CD14-positive monocyte (primary cell): ENCODE measurements at regions not wholly inside any gene's neighbourhood (a gene's known extent, or its start where the extent isn't known, plus 50 kb on each side); places are given as distances from the start of the nearest gene placed in this dataset.

Source experiments
- DNase-seq, 3 donors: peaks; one replicate each; pipeline ENCODE4 v3.0.0-alpha.2; 2011 to 2022
- H2AFZ ChIP-seq: 2 replicates; pipeline ENCODE4 v1.6.0; 2012; ENCODE audit warnings: mild to moderate bottlenecking, low read depth, low read length, inconsistent platforms; ENCODE audit not compliant: insufficient read depth, poor library complexity, severe bottlenecking
- H3K27ac ChIP-seq, 2 donors: 1 replicate in 1 of 2; 2 replicates in 1 of 2; pipeline ENCODE4 v1.5.1; 2012 to 2013; ENCODE audit warnings: low read length in 2 of 2, control low read depth in 1 of 2, inconsistent platforms in 1 of 2, low read depth in 1 of 2, mild to moderate bottlenecking in 1 of 2
- H3K27me3 ChIP-seq, 2 donors: one replicate each; pipeline versions ENCODE4 v1.6.0 to v1.6.1; 2011 to 2013; ENCODE audit warnings: low read length in 2 of 2; ENCODE audit not compliant: control insufficient read depth in 2 of 2, insufficient read depth in 2 of 2
- H3K36me3 ChIP-seq, 2 donors: replicated peaks in 1 of 2; 1 replicate in 1 of 2; 2 replicates in 1 of 2; pipeline versions ENCODE4 v1.5.1 to v1.6.1; 2012 to 2013; ENCODE audit warnings: low read length in 2 of 2, control low read depth in 1 of 2, inconsistent platforms in 1 of 2, mild to moderate bottlenecking in 1 of 2; ENCODE audit not compliant: insufficient read depth in 2 of 2, control insufficient read depth in 1 of 2
- H3K4me1 ChIP-seq, 2 donors: 1 replicate in 1 of 2; 2 replicates in 1 of 2; pipeline versions ENCODE4 v1.5.1 to v1.6.1; 2012 to 2013; ENCODE audit warnings: low read length in 2 of 2, control low read depth in 1 of 2, inconsistent platforms in 1 of 2, mild to moderate bottlenecking in 1 of 2, moderate library complexity in 1 of 2; ENCODE audit not compliant: insufficient read depth in 2 of 2, control insufficient read depth in 1 of 2
- H3K4me2 ChIP-seq: replicated peaks from 2 replicates; pipeline ENCODE3; 2012; ENCODE audit warnings: low read length, moderate library complexity, mild to moderate bottlenecking; ENCODE audit not compliant: poor library complexity, severe bottlenecking; ENCODE audit errors: extremely low read depth
- H3K4me3 ChIP-seq, 3 experiments: fragments of 200-600 bp in 1 of 3; sonication (generic) in 1 of 3; replicated peaks in 1 of 3; 1 replicate in 2 of 3; 2 replicates in 1 of 3; pipeline ENCODE4 v1.5.1; 2011 to 2013; ENCODE audit warnings: low read length in 3 of 3, mild to moderate bottlenecking in 3 of 3, control low read depth in 2 of 3, low read depth in 2 of 3, inconsistent platforms in 1 of 3, moderate library complexity in 1 of 3
- H3K79me2 ChIP-seq: 2 replicates; pipeline ENCODE4 v1.6.0; 2012; ENCODE audit warnings: mild to moderate bottlenecking, control low read depth, inconsistent platforms, low read length, moderate library complexity; ENCODE audit not compliant: insufficient read depth
- H3K9ac ChIP-seq: 2 replicates; pipeline ENCODE4 v1.6.0; 2017; ENCODE audit warnings: low read length, mild to moderate bottlenecking; ENCODE audit not compliant: insufficient read depth, poor library complexity, severe bottlenecking
- H3K9me3 ChIP-seq, 2 donors: replicated peaks in 1 of 2; 1 replicate in 1 of 2; 2 replicates in 1 of 2; pipeline versions ENCODE4 v1.5.1 to v1.6.1; 2012 to 2013; ENCODE audit warnings: low read length in 2 of 2, control low read depth in 1 of 2; ENCODE audit not compliant: control insufficient read depth in 1 of 2, insufficient read depth in 1 of 2
- H4K20me1 ChIP-seq: 2 replicates; pipeline ENCODE4 v1.6.0; 2012; ENCODE audit warnings: mild to moderate bottlenecking, low read length, control low read depth, moderate library complexity; ENCODE audit not compliant: insufficient read depth
- H3K27ac Mint-ChIP-seq, 7 donors: one replicate each; pipeline ENCODE4 v1.8.0; 2020; ENCODE audit warnings: mild to moderate bottlenecking in 7 of 7, mixed read lengths in 7 of 7, moderate library complexity in 6 of 7, inconsistent platforms in 2 of 7
- H3K27me3 Mint-ChIP-seq, 3 donors: one replicate each; pipeline ENCODE4 v1.8.0; 2021 to 2022; ENCODE audit warnings: low read depth in 3 of 3, mild to moderate bottlenecking in 3 of 3, mixed read lengths in 3 of 3, moderate library complexity in 3 of 3, inconsistent platforms in 1 of 3
- H3K36me3 Mint-ChIP-seq, 2 donors: one replicate each; pipeline ENCODE4 v1.8.0; 2020; ENCODE audit warnings: mixed read lengths in 2 of 2, inconsistent platforms in 1 of 2, mild to moderate bottlenecking in 1 of 2
- H3K4me1 Mint-ChIP-seq: one replicate; pipeline ENCODE4 v1.8.0; 2020; ENCODE audit warnings: mild to moderate bottlenecking, mixed read lengths
- H3K4me3 Mint-ChIP-seq, 2 donors: one replicate each; pipeline ENCODE4 v1.8.0; 2020; ENCODE audit warnings: mild to moderate bottlenecking in 2 of 2, mixed read lengths in 2 of 2, moderate library complexity in 1 of 2
- H3K9me3 Mint-ChIP-seq, 7 donors: one replicate each; pipeline ENCODE4 v1.8.0; 2020 to 2022; ENCODE audit warnings: mixed read lengths in 7 of 7, mild to moderate bottlenecking in 6 of 7, moderate library complexity in 6 of 7, inconsistent platforms in 2 of 7
- CTCF ChIP-seq: fragments of 200-600 bp; IDR thresholded peaks from one replicate; pipeline ENCODE4 v1.8.0; 2022; ENCODE audit warnings: antibody characterized with exemption, mild to moderate bottlenecking
- WGBS: methylation state at CpG from one replicate; pipeline ENCODE4 v1.1.5; 2013; ENCODE audit warnings: missing lambda C conversion rate; ENCODE audit not compliant: insufficient coverage; 5-methylcytosine and 5-hydroxymethylcytosine counted together
- intact Hi-C, 2 donors: fragments of 100-400 bp; cut with micrococcal nuclease; formaldehyde crosslinking; loops; one replicate each; pipeline versions ENCODE4 v1.15.0 to v1.15.1; 2023

DNA sequence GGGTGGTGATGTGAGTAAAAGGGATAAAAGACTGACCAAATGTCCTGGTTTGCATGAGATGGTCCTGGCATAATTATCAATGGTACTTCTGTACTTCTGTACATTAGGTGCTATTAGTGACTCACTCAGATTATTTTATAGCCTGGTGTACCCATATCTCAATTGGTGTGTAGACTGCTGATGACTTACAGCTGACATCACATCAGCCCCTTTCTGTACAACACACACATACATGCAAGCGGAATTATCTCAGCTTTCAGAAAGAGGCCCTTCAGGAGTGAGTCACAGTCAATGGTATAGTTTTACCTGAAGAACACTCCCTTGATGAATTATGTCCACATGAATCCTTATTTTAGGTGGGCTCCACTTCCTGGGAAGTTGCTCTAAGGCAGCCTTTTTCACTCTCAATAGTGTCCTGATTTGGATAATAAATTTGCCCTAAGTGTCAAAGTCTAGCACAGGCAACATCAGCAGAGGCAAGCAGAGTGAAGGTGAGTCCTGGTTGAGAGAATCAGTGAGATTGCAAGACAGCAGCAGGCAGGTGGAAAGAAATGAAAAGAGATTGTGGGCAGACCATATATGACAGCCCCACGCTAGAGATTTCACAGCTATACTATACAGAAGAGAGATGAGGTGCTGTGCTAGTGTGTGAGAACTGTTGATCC is 137.0 kb downstream of the ZPLD1 start:
- no peak overlapping the region for H3K27ac ChIP-seq
- H3K36me3 ChIP-seq, result no peaks in the 10 kb centered on the region
- peaks cover 0 to 2% (median 0%) of the 10 kb centered on the region in 3 donors for H3K27me3 Mint-ChIP-seq
- no peak overlapping the region for H3K4me3 Mint-ChIP-seq
- intact Hi-C loops, result no loop called here
- H4K20me1 ChIP-seq, result no peaks in the 10 kb centered on the region
- H3K79me2 ChIP-seq, result no peaks in the 10 kb centered on the region
- H3K4me1 Mint-ChIP-seq, result no peaks in the 10 kb centered on the region
- DNase-seq, result no peak
- H3K4me3 ChIP-seq, result no peak overlapping the region
- no peak overlapping the region for H2AFZ ChIP-seq
- H3K9ac ChIP-seq, result no peak overlapping the region
- no peak overlapping the region for H3K4me2 ChIP-seq
- WGBS, result no CpG with 5 or more reads among the region's 2 CpGs
- no peaks in the 10 kb centered on the region for H3K4me1 ChIP-seq
- H3K27me3 ChIP-seq, result no peaks in the 10 kb centered on the region
- peaks cover 1 to 15% (median 6%) of the 10 kb centered on the region in 7 donors for H3K9me3 Mint-ChIP-seq
- no peak for TF ChIP-seq CTCF
- H3K27ac Mint-ChIP-seq, result no peak overlapping the region
- peaks cover 0 to 5% of the 10 kb centered on the region in 2 donors for H3K9me3 ChIP-seq
- no peaks in the 10 kb centered on the region for H3K36me3 Mint-ChIP-seq

GRCh38 chr3:102573483-102574028 is 138.7 kb downstream of the ZPLD1 start:
- Histone ChIP-seq H4K20me1 (no peaks in the 10 kb centered on the region), H3K79me2 (no peaks in the 10 kb centered on the region), H3K9me3 (peaks cover 0 to 5% of the 10 kb centered on the region in 2 donors), H3K36me3 (no peaks in the 10 kb centered on the region), H3K4me3 (no peak overlapping the region), H3K9ac (no peak overlapping the region), H3K4me1 (peaks cover 0 to 2% of the 10 kb centered on the region in 2 donors), H3K27me3 (no peaks in the 10 kb centered on the region), H3K4me2 (no peak overlapping the region), H2AFZ (no peak overlapping the region), H3K27ac (no peak overlapping the region)
- no peaks in the 10 kb centered on the region for H3K36me3 Mint-ChIP-seq
- H3K4me3 Mint-ChIP-seq, result no peak overlapping the region
- H3K9me3 Mint-ChIP-seq, result peaks cover 1 to 15% (median 2%) of the 10 kb centered on the region in 7 donors
- DNase-seq, result no peak
- H3K27ac Mint-ChIP-seq, result no peak overlapping the region
- intact Hi-C loops, result no loop called here
- H3K27me3 Mint-ChIP-seq, result no peaks in the 10 kb centered on the region
- no CpG with 5 or more reads among the region's 3 CpGs for WGBS
- TF ChIP-seq CTCF, result no peak
- peaks cover 5% of the 10 kb centered on the region for H3K4me1 Mint-ChIP-seq
